CD4-positive, alpha-beta T cell treated with Interleukin-1 beta for 1 hour (primary cell): ENCODE measurements at regions not wholly inside any gene's neighbourhood (a gene's known extent, or its start where the extent isn't known, plus 50 kb on each side); places are given as distances from the start of the nearest gene placed in this dataset.
A peak's percentile ranks its signal among the peaks of the same experiment; 100 is the strongest.

Experiments used
- DNase-seq, 2 donors: peaks; one replicate each; pipeline ENCODE4 v3.0.0-alpha.2; 2020 to 2022

GRCh38 chr14:100469632-100470522 lies 117.3 kb downstream of the BEGAIN start:
- DNase-seq, result no peak

- no peak for DNase-seq
Measured at GRCh38 chr14:100470523-100470897, 116.7 kb downstream of the BEGAIN start.

GRCh38 chr14:100471441-100472093 lies 115.7 kb downstream of the BEGAIN start:
- DNase-seq, result no peak

- no peak for DNase-seq
Measured at GRCh38 chr14:100472094-100472455, 115.1 kb downstream of the BEGAIN start.

GRCh38 chr14:100472491-100472890 lies 114.7 kb downstream of the BEGAIN start:
- DNase-seq, result no peak

- no peak for DNase-seq
Measured at GRCh38 chr14:100473249-100473648, 114.0 kb downstream of the BEGAIN start.

- no peak for DNase-seq
Measured at GRCh38 chr14:100474196-100474595, 113.0 kb downstream of the BEGAIN start.

- DNase-seq, result no peak
Measured at GRCh38 chr14:100475268-100475667, 111.9 kb downstream of the BEGAIN start.

- no peak for DNase-seq
Measured at GRCh38 chr14:100476012-100476822, 111.0 kb downstream of the BEGAIN start.

GRCh38 chr14:100484531-100485267 lies 102.5 kb downstream of the BEGAIN start:
- no peak for DNase-seq

GRCh38 chr14:100486025-100486828 lies 101.0 kb downstream of the BEGAIN start:
- DNase-seq, result peak; percentile 23 to 40
